GM20000 (cell line): ENCODE measurements at regions not wholly inside any gene's neighbourhood (a gene's known extent, or its start where the extent isn't known, plus 50 kb on each side); places are given as distances from the start of the nearest gene placed in this dataset.

ENCODE experiments used
- DNase-seq: peaks from one replicate; pipeline ENCODE4 v3.0.0; 2012; ENCODE audit warnings: low spot score
- TF ChIP-seq, protein P1 (sequence below): IDR thresholded peaks from 2 replicates; pipeline ENCODE4 v1.5.1; 2012; ENCODE audit warnings: mild to moderate bottlenecking, control low read depth; ENCODE audit errors: extremely low read depth, missing control alignments

DNA sequence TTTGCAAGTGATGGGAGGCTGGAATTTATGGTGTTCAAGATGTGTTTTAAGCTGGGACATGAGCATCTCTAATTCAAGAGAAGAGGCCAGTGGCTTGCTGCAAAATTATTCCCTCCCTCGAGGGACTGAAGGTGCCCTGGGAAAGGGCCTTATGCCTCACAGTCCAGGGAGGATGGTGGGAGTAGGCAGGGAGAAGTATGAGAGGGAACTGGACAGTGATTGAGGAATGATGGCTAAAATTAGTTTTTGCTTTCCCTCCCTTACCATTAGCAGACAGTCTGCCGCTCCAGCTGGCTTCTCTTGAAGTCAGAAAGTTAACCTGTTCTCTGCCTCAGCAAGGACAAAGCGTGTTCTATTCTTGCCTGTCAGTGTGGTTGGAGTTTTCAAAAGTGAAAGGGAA, 139.8 kb upstream of the SEMA6D start:
- TF ChIP-seq, protein P1, sequence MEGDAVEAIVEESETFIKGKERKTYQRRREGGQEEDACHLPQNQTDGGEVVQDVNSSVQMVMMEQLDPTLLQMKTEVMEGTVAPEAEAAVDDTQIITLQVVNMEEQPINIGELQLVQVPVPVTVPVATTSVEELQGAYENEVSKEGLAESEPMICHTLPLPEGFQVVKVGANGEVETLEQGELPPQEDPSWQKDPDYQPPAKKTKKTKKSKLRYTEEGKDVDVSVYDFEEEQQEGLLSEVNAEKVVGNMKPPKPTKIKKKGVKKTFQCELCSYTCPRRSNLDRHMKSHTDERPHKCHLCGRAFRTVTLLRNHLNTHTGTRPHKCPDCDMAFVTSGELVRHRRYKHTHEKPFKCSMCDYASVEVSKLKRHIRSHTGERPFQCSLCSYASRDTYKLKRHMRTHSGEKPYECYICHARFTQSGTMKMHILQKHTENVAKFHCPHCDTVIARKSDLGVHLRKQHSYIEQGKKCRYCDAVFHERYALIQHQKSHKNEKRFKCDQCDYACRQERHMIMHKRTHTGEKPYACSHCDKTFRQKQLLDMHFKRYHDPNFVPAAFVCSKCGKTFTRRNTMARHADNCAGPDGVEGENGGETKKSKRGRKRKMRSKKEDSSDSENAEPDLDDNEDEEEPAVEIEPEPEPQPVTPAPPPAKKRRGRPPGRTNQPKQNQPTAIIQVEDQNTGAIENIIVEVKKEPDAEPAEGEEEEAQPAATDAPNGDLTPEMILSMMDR, result no peak
- DNase-seq, result no peak

DNA sequence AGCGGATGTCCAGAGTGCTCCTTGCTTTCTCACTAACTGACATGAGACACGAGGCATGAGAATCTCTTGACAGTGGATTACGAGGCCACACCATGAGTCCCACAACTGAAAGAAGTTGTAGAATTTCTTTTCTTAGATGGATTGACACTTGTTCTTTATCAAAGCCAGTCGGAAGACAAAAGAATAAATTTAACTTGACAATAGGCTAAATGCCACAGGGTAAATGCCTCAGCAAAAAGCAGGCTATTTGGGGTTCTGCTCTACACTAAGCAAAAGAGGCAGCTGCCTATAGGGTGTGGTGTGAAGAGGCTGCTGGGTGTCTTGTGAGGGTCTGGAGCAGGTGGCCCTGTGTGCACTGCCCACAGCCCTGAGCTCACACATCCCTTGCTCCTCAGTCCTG, 135.1 kb upstream of the SEMA6D start:
- DNase-seq, result no peak

DNA sequence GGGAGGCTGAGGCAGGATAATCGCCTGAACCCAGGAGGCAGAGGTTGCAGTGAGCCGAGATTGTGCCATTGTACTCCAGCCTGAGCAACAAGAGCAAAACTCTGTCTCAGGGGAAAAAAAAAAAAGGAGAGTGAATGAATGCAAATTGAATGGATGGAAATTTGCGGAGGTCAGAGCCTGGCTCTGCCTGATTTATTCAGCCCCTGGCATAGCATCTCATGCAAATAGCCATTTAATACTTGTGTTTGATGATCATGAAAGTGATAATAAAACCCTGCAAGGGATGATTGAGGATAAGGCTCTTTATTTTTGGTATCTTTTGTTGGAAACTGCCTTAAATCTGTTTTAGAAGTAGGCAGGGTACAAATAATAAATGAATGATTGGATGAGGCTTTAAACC, 133.0 kb upstream of the SEMA6D start:
- no peak for DNase-seq
- TF ChIP-seq, protein P1, result no peak

More for the DNA sequence above, 135.1 kb upstream of the SEMA6D start:
- TF ChIP-seq, protein P1, result no peak

DNA sequence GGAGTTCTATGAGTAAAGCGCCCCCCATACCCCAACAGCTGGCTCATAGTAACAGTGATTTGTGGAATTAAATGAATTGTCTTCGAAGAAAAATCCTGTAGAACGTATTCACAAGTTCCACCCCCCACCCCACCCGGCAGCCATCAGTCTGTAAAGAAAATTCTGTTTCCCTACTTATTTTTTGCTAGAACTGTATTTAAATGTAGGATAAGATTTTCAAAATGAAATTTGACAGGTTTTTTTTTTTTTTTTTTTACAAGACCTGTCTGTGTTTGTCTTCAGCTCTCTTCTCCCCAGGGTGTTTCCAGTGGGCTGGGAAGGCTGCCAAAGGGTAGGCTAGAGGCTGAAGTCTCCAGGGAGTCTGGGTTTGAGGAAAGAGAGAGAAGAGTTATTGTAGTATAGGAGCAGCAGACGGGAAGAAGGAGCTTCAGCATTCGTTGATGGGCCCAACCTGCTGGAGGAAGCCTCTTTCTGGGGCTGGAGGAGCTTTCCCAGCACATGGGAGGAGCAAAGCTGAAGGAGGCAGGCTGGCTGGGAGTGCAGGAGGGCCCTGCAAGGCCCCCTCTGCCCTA, 130.6 kb upstream of the SEMA6D start:
- DNase-seq, result no peak
- TF ChIP-seq, protein P1, result no peak

DNA sequence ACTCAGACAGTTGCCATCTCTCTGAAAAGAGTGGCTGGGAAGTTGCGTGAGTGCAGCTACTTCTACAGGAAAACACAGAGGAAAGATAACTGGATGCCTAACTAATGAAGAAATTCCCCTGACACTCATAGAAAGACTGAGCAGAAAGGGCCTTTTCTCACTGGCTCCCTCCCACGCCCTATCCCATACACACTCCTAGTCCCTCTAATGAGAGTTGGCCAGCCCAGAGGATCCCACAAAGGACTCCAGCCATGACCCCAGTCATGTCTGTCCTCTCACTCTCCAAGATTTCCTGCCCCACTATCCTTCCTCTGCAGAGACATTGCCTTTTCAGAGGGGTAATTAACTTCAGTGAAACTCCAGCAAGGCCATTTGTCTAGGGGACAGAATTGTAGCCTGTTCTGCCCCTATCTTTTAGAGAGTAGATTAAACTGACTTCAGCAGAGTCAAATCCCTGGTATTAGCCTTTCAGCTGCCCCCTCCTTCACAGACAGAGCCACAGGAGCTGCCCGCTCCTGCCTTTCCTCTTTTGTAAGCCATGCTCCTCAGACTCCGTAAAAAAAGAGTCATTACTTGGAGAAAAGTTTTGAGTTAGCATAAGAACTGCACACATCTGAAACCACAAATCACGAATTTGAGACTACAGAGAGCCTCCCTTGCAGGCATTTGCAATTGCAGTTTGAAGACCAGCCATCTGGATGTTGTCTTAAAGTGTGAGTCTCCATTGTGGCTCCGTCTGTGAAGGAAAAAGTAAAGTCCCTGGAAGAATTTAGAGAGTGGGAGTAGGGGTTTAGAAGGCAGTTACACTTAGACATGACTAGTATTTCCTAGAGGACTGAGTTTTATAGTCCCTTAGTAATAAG, 129.1 kb upstream of the SEMA6D start:
- DNase-seq, result no peak
- TF ChIP-seq, protein P1, result no peak

DNA sequence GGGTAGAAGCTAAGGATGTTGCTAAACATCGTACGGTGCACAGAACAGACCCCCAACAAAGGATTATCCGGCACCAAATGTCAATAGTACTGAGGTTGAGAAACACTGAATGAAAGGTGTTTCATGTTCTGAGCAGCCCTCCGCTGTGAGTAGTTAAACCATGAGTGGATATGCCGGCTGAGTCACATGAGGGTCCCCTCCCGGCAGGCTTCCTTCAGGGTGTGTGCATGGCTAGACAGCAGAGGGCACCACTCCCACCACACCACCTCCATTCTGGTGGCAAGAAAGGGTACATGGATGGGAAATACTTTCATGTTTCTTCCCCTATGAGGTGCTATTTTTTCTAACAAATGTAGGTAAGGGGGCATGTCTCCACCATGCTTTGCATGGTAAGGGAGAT, 128.3 kb upstream of the SEMA6D start:
- TF ChIP-seq, protein P1, result no peak
- no peak for DNase-seq

DNA sequence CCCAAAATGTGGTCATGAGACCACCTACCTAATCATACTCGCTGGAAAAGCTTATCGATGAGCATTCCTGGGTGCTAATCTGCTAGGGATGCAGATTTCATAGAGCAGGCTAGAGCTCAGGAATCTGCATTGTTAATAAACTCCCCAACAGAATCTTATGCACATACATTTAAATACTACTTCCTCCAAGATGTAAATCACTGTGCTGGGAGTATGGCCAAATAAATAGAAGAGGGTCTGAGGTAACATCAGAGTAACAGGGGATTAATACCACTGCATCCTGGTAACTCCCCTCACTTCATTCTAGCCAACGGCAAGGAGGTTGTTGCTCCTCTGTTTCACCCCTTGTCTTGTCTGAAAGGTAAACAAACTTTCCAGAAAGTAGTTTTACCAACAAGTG, 118.3 kb upstream of the SEMA6D start:
- TF ChIP-seq, protein P1, result no peak
- DNase-seq, result no peak
